Mucosa of descending colon (tissue), 3 donors: ENCODE measurements at regions not wholly inside any gene's neighbourhood (a gene's known extent, or its start where the extent isn't known, plus 50 kb on each side); places are given as distances from the start of the nearest gene placed in this dataset.

Experiments used
- ATAC-seq: fragments of 200-7000 bp; cut with Tn5 transposase; one replicate; pipeline ENCODE4 v1.9.1; 2020; ENCODE audit warnings: mild to moderate bottlenecking, moderate library complexity
- DNase-seq, 3 donors: peaks; one replicate each; pipeline ENCODE4 v3.0.0-alpha.2; 2020
- H3K36me3 ChIP-seq: fragments of 200-600 bp; one replicate; pipeline ENCODE4 v1.8.0; 2021; ENCODE audit warnings: low read depth, mild to moderate bottlenecking
- H3K4me1 ChIP-seq: fragments of 200-600 bp; one replicate; pipeline ENCODE4 v1.8.0; 2021; ENCODE audit warnings: low read depth, mild to moderate bottlenecking
- H3K4me3 ChIP-seq: fragments of 200-600 bp; one replicate; pipeline ENCODE4 v1.8.0; 2021; ENCODE audit warnings: mild to moderate bottlenecking
- H3K9me3 ChIP-seq: fragments of 200-600 bp; one replicate; pipeline ENCODE4 v1.8.0; 2021; ENCODE audit warnings: mild to moderate bottlenecking
- intact Hi-C, 2 donors: fragments of 100-400 bp; cut with DNase I in 1 of 2; cut with micrococcal nuclease in 1 of 2; formaldehyde crosslinking; loops; one replicate each; pipeline versions ENCODE4 v1.11.0 to v1.11.1; 2022; cut with DNase I, micrococcal nuclease
- TF ChIP-seq, protein P1 (sequence below): fragments of 200-600 bp; IDR thresholded peaks from one replicate; pipeline ENCODE4 v1.8.0; 2022; ENCODE audit warnings: antibody characterized with exemption, mild to moderate bottlenecking
- donor health status: DM: no; HTN: no; CAD: no; lungs with moderate emphysema.
- donor health status: DM: no; HTN: no; CAD: no.
- donor health status: DM: no; HTN: yes; CAD: no.

DNA sequence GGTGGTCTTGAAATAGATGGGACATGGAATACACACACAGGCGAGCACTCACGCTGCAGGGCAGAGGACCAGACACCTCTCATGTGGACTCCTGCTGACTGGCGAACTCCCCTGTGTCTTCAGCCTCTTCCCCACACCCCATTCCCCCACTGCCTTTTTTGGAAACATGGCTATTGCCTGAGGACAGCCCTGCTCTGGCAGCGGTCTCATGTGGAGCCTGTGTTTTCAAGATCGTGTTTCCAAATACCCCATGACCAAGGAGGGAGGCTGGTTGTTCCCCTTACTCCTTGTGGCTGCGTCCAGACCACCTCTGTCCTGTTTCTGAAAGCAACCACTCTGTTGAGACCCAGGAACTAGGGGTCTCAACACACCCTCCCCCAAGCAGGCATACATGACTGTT, 119.4 kb downstream of the C1orf94 start:
- DNase-seq (no peak), ATAC-seq (no peak)
- H3K4me3 ChIP-seq = no peak overlapping the region
- TF ChIP-seq, protein P1, sequence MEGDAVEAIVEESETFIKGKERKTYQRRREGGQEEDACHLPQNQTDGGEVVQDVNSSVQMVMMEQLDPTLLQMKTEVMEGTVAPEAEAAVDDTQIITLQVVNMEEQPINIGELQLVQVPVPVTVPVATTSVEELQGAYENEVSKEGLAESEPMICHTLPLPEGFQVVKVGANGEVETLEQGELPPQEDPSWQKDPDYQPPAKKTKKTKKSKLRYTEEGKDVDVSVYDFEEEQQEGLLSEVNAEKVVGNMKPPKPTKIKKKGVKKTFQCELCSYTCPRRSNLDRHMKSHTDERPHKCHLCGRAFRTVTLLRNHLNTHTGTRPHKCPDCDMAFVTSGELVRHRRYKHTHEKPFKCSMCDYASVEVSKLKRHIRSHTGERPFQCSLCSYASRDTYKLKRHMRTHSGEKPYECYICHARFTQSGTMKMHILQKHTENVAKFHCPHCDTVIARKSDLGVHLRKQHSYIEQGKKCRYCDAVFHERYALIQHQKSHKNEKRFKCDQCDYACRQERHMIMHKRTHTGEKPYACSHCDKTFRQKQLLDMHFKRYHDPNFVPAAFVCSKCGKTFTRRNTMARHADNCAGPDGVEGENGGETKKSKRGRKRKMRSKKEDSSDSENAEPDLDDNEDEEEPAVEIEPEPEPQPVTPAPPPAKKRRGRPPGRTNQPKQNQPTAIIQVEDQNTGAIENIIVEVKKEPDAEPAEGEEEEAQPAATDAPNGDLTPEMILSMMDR = no peak
- H3K36me3 ChIP-seq = no peaks in the 10 kb centered on the region
- H3K9me3 ChIP-seq = no peaks in the 10 kb centered on the region
- intact Hi-C loops = no loop called here
- H3K4me1 ChIP-seq = no peaks in the 10 kb centered on the region

GRCh38 chr1:34302798-34303197, 126.1 kb downstream of the C1orf94 start:
- no peak overlapping the region for H3K4me3 ChIP-seq
- intact Hi-C loops = no loop called here

DNA sequence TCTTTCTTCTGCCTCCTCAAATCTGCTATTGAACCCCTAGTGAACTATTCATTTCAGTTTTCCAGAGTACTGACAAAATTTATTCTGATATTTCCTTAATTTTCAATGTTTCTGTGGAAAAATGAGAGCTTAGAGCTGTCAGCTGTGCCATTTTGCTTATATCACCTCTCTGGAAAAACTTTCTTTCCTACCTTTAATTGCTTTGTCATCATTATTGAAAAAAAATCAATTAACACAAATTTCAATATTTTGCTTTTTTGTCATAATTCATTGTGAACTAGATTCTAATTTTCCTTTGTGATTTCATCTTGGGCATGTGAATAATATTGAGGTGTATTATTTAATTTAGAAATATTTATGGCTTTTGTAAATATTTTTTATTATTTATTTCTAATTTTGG, 126.5 kb downstream of the C1orf94 start:
- intact Hi-C loops = no loop called here
- peaks cover 12% of the 10 kb centered on the region for H3K9me3 ChIP-seq
- no peak overlapping the region for H3K4me3 ChIP-seq
- ATAC-seq (no peak), DNase-seq (no peak)
- H3K36me3 ChIP-seq = no peaks in the 10 kb centered on the region
- H3K4me1 ChIP-seq = no peaks in the 10 kb centered on the region
- TF ChIP-seq, protein P1 = no peak

More at GRCh38 chr1:34302798-34303197, 126.1 kb downstream of the C1orf94 start:
- ATAC-seq = no peak
- DNase-seq = no peak
- no peaks in the 10 kb centered on the region for H3K4me1 ChIP-seq
- TF ChIP-seq, protein P1 = no peak
- no peaks in the 10 kb centered on the region for H3K36me3 ChIP-seq
- peaks cover 12% of the 10 kb centered on the region for H3K9me3 ChIP-seq

DNA sequence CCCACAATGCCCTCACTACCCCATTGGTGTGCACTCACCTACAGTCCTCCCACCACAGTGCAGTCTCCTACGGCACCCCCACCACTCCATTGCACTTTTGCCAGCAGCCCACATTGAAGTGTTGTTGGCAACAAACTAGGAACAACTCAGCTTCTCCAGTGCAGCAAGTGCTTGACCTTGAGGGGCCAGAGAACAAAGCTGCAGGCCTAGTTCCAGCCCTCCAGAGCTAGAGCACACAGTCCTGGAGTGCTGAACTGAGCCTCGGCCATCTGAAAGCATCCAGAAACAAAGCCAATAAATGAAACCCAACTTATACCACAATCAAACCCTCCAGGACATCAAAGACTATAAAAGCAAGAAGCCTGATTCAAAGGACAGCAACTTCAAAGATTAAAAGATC, 129.9 kb downstream of the C1orf94 start:
- no peak for DNase-seq
- no peak overlapping the region for H3K4me3 ChIP-seq
- peaks cover 12% of the 10 kb centered on the region for H3K9me3 ChIP-seq
- no peak for ATAC-seq
- H3K4me1 ChIP-seq = no peaks in the 10 kb centered on the region
- H3K36me3 ChIP-seq = no peaks in the 10 kb centered on the region
- TF ChIP-seq, protein P1 = no peak
- intact Hi-C loops = no loop called here

DNA sequence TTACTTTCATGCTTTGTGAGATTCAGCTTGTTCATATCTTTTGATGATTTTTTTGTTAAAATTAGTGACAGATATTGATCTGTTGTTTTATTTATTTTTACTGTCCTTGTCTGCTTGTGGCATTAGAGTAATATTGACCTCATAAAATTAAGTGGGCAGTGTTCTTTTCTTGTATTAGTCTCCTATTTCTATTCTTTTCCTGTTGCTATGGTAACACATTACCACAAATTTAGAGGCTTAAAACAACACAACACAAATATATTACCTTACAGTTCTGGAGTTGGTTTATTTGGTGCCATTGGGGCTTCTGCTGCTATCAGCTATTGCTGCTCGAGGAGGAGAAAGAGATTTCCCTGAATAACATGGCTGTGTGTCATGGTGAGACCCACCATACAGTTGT, 135.7 kb downstream of the C1orf94 start:
- intact Hi-C loops = no loop called here
- no peak overlapping the region for H3K4me3 ChIP-seq
- H3K4me1 ChIP-seq = no peaks in the 10 kb centered on the region
- DNase-seq (no peak), ATAC-seq (no peak)
- H3K36me3 ChIP-seq = no peaks in the 10 kb centered on the region
- peaks cover 8% of the 10 kb centered on the region for H3K9me3 ChIP-seq
- TF ChIP-seq, protein P1 = no peak

DNA sequence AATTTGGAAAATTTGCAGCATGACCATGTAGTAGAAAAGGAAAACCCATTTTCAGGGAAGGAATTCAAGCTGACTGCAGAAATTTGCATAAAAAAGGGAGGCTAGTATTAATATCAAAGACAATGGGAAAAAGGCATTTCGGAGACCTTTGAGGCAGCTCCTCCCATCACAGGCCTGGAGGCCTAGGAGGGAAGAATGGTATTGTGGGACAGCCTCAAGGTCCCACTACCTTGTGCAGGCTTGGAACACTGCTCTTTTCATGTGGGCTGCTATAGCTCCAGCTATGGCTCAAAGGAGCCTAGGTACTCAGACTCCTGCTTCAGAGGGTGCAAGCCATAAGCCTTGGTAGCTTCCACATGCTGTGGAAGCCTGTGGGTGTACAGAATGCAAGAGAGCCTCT, 139.3 kb downstream of the C1orf94 start:
- Histone ChIP-seq H3K9me3 (peaks cover 8% of the 10 kb centered on the region), H3K36me3 (no peaks in the 10 kb centered on the region), H3K4me3 (no peak overlapping the region), H3K4me1 (no peaks in the 10 kb centered on the region)
- intact Hi-C loops = no loop called here
- DNase-seq (no peak), ATAC-seq (no peak)
- TF ChIP-seq, protein P1 = no peak
